Suprapubic skin (tissue), 4 donors: ENCODE measurements at regions not wholly inside any gene's neighbourhood (a gene's known extent, or its start where the extent isn't known, plus 50 kb on each side); places are given as distances from the start of the nearest gene placed in this dataset.

Experiments
- DNase-seq, 2 donors: peaks; one replicate each; pipeline ENCODE4 v3.0.0-alpha.2; 2019; ENCODE audit warnings: low spot score in 2 of 2
- H3K27ac ChIP-seq: fragments of 200-600 bp; sonication (generic); one replicate; pipeline ENCODE4 v1.5.1; 2019
- H3K27me3 ChIP-seq: fragments of 200-600 bp; sonication (generic); one replicate; pipeline ENCODE4 v1.5.1; 2019
- H3K36me3 ChIP-seq: fragments of 200-600 bp; sonication (generic); one replicate; pipeline ENCODE4 v1.5.1; 2019
- H3K4me1 ChIP-seq: fragments of 200-600 bp; sonication (generic); one replicate; pipeline ENCODE4 v1.5.1; 2019
- H3K4me3 ChIP-seq: fragments of 200-600 bp; sonication (generic); one replicate; pipeline ENCODE4 v1.5.1; 2019; ENCODE audit warnings: mild to moderate bottlenecking
- H3K9me3 ChIP-seq: fragments of 200-600 bp; sonication (generic); one replicate; pipeline ENCODE4 v1.5.1; 2019
- CTCF ChIP-seq, 2 donors: fragments of 200-600 bp in 1 of 2; fragments of 450-650 bp in 1 of 2; sonication (generic) in 1 of 2; IDR thresholded peaks; one replicate each; pipeline ENCODE4 v1.5.1; 2016 to 2019; ENCODE audit warnings: antibody characterized with exemption in 2 of 2, mild to moderate bottlenecking in 1 of 2, moderate library complexity in 1 of 2
- EP300 ChIP-seq: sonication (generic); formaldehyde crosslinking; IDR thresholded peaks from one replicate; pipeline ENCODE4 v1.6.1; 2017; ENCODE audit warnings: antibody characterized with exemption
- POLR2A ChIP-seq, 2 donors: fragments of 450-650 bp; IDR thresholded peaks; one replicate each; pipeline ENCODE4 v1.6.1; 2017; ENCODE audit warnings: antibody characterized with exemption in 2 of 2, mild to moderate bottlenecking in 2 of 2, moderate library complexity in 2 of 2
- POLR2AphosphoS5 ChIP-seq, 3 donors: sonication (generic); formaldehyde crosslinking; IDR thresholded peaks; one replicate each; pipeline ENCODE4 v1.6.1; 2017; ENCODE audit warnings: antibody characterized with exemption in 3 of 3
- WGBS: methylation state at CpG from one replicate; pipeline ENCODE4 v1.1.5; 2018; 5-methylcytosine and 5-hydroxymethylcytosine counted together

DNA sequence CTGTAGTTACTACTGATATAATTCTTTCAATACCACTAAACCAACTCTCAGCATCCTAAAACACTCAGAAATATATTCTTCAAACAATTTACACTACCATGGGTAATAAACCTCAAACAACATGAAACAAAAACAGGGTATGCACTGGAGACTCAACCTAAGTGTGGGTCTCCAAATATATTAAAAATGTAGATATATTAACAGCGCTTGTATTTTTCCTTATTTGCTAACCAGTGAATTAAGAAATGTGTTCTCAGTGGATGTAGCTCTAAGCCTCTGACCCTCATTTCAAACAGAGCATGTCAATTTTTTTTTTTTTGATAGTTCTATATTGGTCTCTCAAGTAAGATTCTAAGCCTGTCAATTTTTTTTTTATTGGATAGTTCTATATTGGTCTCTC lies 778.5 kb upstream of the CDH10 start:
- Histone ChIP-seq H3K4me1 (no peaks in the 10 kb centered on the region), H3K27me3 (no peaks in the 10 kb centered on the region), H3K36me3 (no peaks in the 10 kb centered on the region), H3K9me3 (no peaks in the 10 kb centered on the region), H3K4me3 (no peak overlapping the region), H3K27ac (no peak overlapping the region)
- DNase-seq: no peak
- no peak for TF ChIP-seq POLR2A (IDR thresholded peaks at IDR 0.05)
- no peak for TF ChIP-seq CTCF (IDR thresholded peaks at IDR 0.05)
- no peak for TF ChIP-seq POLR2AphosphoS5 (IDR thresholded peaks at IDR 0.05)
- TF ChIP-seq EP300: no peak
- WGBS: 95% methylated on average over 1 of the region's 1 CpG

DNA sequence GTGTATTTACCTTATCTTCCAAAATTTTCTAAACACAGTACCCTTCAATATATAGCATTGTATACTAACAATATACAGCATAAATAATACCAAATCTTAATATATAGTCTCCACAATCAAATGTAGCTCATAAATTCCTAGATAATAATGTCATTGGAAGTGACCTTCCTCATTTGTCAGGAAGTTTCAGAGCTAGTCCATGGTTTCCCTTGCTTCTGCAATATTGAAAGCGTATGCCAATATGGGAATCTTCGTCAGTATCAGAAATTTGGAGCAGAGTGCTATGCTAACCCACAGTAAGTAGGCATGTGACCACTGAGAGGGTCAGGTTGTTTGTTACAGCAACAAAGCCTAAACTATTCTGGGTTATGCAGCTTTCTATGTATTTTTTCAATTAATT lies 774.9 kb upstream of the CDH10 start:
- DNase-seq: no peak
- no peaks in the 10 kb centered on the region for H3K36me3 ChIP-seq
- TF ChIP-seq EP300 (no peak), CTCF (IDR thresholded peaks at IDR 0.05) (no peak), POLR2A (IDR thresholded peaks at IDR 0.05) (no peak), POLR2AphosphoS5 (IDR thresholded peaks at IDR 0.05) (no peak)
- no peak overlapping the region for H3K27ac ChIP-seq
- no peak overlapping the region for H3K4me3 ChIP-seq
- no peaks in the 10 kb centered on the region for H3K9me3 ChIP-seq
- no peaks in the 10 kb centered on the region for H3K4me1 ChIP-seq
- 91% methylated on average over 2 of the region's 2 CpGs for whole genome bisulfite sequencing
- H3K27me3 ChIP-seq: no peaks in the 10 kb centered on the region

GRCh38 chr5:25418978-25419377 lies 774.2 kb upstream of the CDH10 start:
- no peak for TF ChIP-seq POLR2AphosphoS5 (IDR thresholded peaks at IDR 0.05)
- no peak for TF ChIP-seq EP300
- TF ChIP-seq POLR2A (IDR thresholded peaks at IDR 0.05): no peak
- 78% methylated on average over 3 of the region's 3 CpGs for WGBS
- DNase-seq: no peak
- Histone ChIP-seq H3K4me1 (no peaks in the 10 kb centered on the region), H3K4me3 (no peak overlapping the region), H3K27me3 (no peaks in the 10 kb centered on the region), H3K27ac (no peak overlapping the region), H3K9me3 (no peaks in the 10 kb centered on the region), H3K36me3 (no peaks in the 10 kb centered on the region)

DNA sequence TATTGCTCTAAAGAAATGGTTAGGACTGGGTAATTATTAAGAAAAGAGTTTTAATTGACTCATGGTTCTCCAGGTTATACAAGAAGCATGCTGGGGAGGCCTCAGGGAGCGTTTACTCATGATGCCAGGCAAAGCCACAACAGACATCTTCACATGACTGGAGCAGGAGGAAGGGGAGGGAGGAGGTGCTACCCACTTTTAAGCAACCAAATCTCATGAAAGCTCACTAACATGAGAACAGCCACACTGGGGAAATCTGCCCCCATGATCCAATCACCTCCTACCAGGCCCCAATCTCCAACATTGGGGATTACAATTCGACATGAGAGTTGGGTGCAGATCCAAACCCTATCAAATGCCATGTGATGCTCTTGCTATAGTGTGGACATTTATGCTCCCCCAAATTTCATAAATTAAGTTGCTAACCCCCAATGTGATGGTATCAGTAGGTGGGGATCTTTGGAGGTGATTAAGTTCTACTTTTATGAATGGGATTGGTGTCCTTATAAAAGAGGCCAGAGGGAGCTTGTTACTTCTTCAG lies 773.6 kb upstream of the CDH10 start:
- no peaks in the 10 kb centered on the region for H3K36me3 ChIP-seq
- no peaks in the 10 kb centered on the region for H3K27me3 ChIP-seq
- no peaks in the 10 kb centered on the region for H3K9me3 ChIP-seq
- H3K27ac ChIP-seq: no peak overlapping the region
- no peak for DNase-seq
- 73% methylated on average over 2 of the region's 2 CpGs for WGBS
- no peak overlapping the region for H3K4me3 ChIP-seq
- no peaks in the 10 kb centered on the region for H3K4me1 ChIP-seq
- TF ChIP-seq EP300: no peak
- no peak for TF ChIP-seq CTCF (IDR thresholded peaks at IDR 0.05)

DNA sequence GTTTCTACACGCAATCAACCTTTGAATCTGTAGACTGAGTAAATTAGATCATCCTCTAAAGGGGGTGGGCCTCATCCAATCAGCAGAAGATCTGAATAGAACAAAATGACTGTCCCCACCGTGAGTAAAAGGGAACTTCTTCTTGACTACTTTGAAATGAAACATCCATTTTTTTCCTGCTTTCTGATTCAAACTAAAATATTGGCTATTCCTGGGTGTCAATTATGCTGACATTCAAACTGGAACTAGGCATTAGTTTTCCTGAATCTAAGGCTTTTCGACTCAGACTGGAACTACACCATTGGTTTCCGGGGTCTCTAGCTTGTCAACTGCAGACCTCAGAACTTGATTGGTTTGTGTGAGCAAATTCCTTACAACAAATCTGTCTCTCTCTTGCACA lies 772.2 kb upstream of the CDH10 start:
- no peaks in the 10 kb centered on the region for H3K36me3 ChIP-seq
- H3K4me1 ChIP-seq: no peaks in the 10 kb centered on the region
- H3K4me3 ChIP-seq: no peak overlapping the region
- no peak for DNase-seq
- no peaks in the 10 kb centered on the region for H3K27me3 ChIP-seq
- 84% methylated on average over 4 of the region's 4 CpGs for whole genome bisulfite sequencing
- TF ChIP-seq POLR2AphosphoS5 (IDR thresholded peaks at IDR 0.05): no peak
- TF ChIP-seq EP300: no peak
- TF ChIP-seq CTCF (IDR thresholded peaks at IDR 0.05): no peak
- TF ChIP-seq POLR2A (IDR thresholded peaks at IDR 0.05): no peak
- H3K9me3 ChIP-seq: no peaks in the 10 kb centered on the region
- no peak overlapping the region for H3K27ac ChIP-seq

GRCh38 chr5:25415970-25416369 lies 771.2 kb upstream of the CDH10 start:
- 93% methylated on average over 8 of the region's 8 CpGs for WGBS
- H3K4me3 ChIP-seq: no peak overlapping the region

More at GRCh38 chr5:25415970-25416369, 771.2 kb upstream of the CDH10 start:
- TF ChIP-seq EP300: no peak
- no peak for TF ChIP-seq POLR2AphosphoS5 (IDR thresholded peaks at IDR 0.05)
- TF ChIP-seq POLR2A (IDR thresholded peaks at IDR 0.05): no peak
- no peak for TF ChIP-seq CTCF (IDR thresholded peaks at IDR 0.05)
- Histone ChIP-seq H3K27me3 (no peaks in the 10 kb centered on the region), H3K9me3 (no peaks in the 10 kb centered on the region), H3K36me3 (no peaks in the 10 kb centered on the region), H3K4me1 (no peaks in the 10 kb centered on the region), H3K27ac (no peak overlapping the region)
- DNase-seq: no peak
